Breast epithelium (tissue), 3 donors: ENCODE measurements at regions not wholly inside any gene's neighbourhood (a gene's known extent, or its start where the extent isn't known, plus 50 kb on each side); places are given as distances from the start of the nearest gene placed in this dataset.

ENCODE experiments used
- CTCF ChIP-seq, 3 donors: fragments of 450-650 bp; IDR thresholded peaks; one replicate each; pipeline ENCODE4 v1.5.1; 2016 to 2017; ENCODE audit warnings: antibody characterized with exemption in 3 of 3, mild to moderate bottlenecking in 3 of 3, moderate library complexity in 3 of 3
- POLR2A ChIP-seq: fragments of 450-650 bp; IDR thresholded peaks from one replicate; pipeline ENCODE4 v1.6.1; 2016; ENCODE audit warnings: antibody characterized with exemption, mild to moderate bottlenecking, moderate library complexity

GRCh38 chr22:27546157-27546935, 255.2 kb downstream of the MN1 start:
- no peak for TF ChIP-seq CTCF (IDR thresholded peaks at IDR 0.05)
- TF ChIP-seq POLR2A = no peak
